Neutrophil (primary cell): ENCODE measurements at regions not wholly inside any gene's neighbourhood (a gene's known extent, or its start where the extent isn't known, plus 50 kb on each side); places are given as distances from the start of the nearest gene placed in this dataset.

Experiments
- H3K27ac ChIP-seq: fragments of 200-600 bp; sonication (generic); 2 replicates; pipeline ENCODE4 v1.5.1; 2016; ENCODE audit warnings: mild to moderate bottlenecking, moderate library complexity
- H3K27me3 ChIP-seq: fragments of 200-600 bp; sonication (generic); 2 replicates; pipeline ENCODE4 v1.6.0; 2016; ENCODE audit warnings: mild to moderate bottlenecking
- H3K36me3 ChIP-seq: fragments of 200-600 bp; sonication (generic); 2 replicates; pipeline ENCODE4 v1.5.1; 2017
- H3K4me1 ChIP-seq, 2 experiments: fragments of 200-600 bp in 1 of 2; sonication (generic) in 1 of 2; 1 replicate in 1 of 2; 2 replicates in 1 of 2; pipeline versions ENCODE4 v1.5.1 to v1.6.1; 2013 to 2016; ENCODE audit warnings: low read depth in 1 of 2, low read length in 1 of 2, mild to moderate bottlenecking in 1 of 2, moderate library complexity in 1 of 2; ENCODE audit not compliant: control insufficient read depth in 1 of 2, insufficient read depth in 1 of 2
- H3K4me3 ChIP-seq, 2 experiments: fragments of 200-600 bp in 1 of 2; sonication (generic) in 1 of 2; 1 replicate in 1 of 2; 2 replicates in 1 of 2; pipeline ENCODE4 v1.5.1; 2013 to 2016; ENCODE audit warnings: low read depth in 1 of 2, low read length in 1 of 2, mild to moderate bottlenecking in 1 of 2, moderate library complexity in 1 of 2
- H3K9me3 ChIP-seq: fragments of 200-600 bp; sonication (generic); 2 replicates; pipeline ENCODE4 v1.5.1; 2016
- TF ChIP-seq, protein P1 (sequence below): fragments of 200-600 bp; sonication (generic); IDR thresholded peaks from 2 replicates; pipeline ENCODE4 v1.5.1; 2016; ENCODE audit warnings: antibody characterized with exemption

GRCh38 chr20:24779131-24779530 is 169.9 kb upstream of the CST7 start:
- Histone ChIP-seq H3K4me1 (no peaks in the 10 kb centered on the region), H3K27me3 (peaks cover 38% of the 10 kb centered on the region), H3K27ac (no peak overlapping the region), H3K4me3 (no peak overlapping the region), H3K36me3 (no peaks in the 10 kb centered on the region), H3K9me3 (no peaks in the 10 kb centered on the region)
- TF ChIP-seq, protein P1, sequence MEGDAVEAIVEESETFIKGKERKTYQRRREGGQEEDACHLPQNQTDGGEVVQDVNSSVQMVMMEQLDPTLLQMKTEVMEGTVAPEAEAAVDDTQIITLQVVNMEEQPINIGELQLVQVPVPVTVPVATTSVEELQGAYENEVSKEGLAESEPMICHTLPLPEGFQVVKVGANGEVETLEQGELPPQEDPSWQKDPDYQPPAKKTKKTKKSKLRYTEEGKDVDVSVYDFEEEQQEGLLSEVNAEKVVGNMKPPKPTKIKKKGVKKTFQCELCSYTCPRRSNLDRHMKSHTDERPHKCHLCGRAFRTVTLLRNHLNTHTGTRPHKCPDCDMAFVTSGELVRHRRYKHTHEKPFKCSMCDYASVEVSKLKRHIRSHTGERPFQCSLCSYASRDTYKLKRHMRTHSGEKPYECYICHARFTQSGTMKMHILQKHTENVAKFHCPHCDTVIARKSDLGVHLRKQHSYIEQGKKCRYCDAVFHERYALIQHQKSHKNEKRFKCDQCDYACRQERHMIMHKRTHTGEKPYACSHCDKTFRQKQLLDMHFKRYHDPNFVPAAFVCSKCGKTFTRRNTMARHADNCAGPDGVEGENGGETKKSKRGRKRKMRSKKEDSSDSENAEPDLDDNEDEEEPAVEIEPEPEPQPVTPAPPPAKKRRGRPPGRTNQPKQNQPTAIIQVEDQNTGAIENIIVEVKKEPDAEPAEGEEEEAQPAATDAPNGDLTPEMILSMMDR: no peak

- H3K4me3 ChIP-seq: no peak overlapping the region
- H3K36me3 ChIP-seq: no peaks in the 10 kb centered on the region
- H3K4me1 ChIP-seq: no peaks in the 10 kb centered on the region
- no peaks in the 10 kb centered on the region for H3K9me3 ChIP-seq
- TF ChIP-seq, protein P1: no peak
- H3K27ac ChIP-seq: no peak overlapping the region
- H3K27me3 ChIP-seq: peaks cover 38% of the 10 kb centered on the region
Observed at GRCh38 chr20:24779946-24780345, 169.1 kb upstream of the CST7 start.

GRCh38 chr20:24780674-24781417 is 168.2 kb upstream of the CST7 start:
- H3K9me3 ChIP-seq: no peaks in the 10 kb centered on the region
- H3K27ac ChIP-seq: no peak overlapping the region
- H3K27me3 ChIP-seq: peaks cover 38% of the 10 kb centered on the region
- no peaks in the 10 kb centered on the region for H3K36me3 ChIP-seq
- peaks cover 0 to 4% of the 10 kb centered on the region in 2 experiments for H3K4me1 ChIP-seq
- TF ChIP-seq, protein P1: no peak
- no peak overlapping the region for H3K4me3 ChIP-seq

DNA sequence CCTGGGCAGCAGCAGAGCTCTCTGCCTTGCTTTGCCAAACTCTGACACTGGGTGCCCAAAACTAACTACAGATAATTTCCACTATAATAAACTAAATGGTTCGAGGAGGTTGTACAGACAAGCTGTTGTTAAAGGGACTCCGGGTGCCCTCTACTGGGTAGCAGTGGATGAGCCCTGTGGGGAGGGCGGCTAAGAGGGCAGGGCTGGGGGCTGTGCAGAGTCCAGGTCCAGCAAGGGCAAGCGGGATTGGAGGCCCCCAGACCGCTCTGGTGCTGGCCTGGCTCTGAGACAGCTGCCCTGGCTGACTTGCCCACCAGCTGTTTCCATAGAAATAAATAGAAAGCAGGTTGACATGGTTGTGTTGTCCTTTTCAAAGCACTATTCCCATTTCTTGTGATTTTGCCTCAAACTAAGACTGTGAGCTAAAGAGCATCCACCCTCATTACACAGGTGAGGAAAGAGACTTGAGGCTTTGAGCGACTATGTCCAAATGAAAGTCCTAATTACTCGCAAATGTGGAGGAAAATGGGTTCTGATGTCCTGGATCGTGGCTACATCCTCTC is 167.6 kb upstream of the CST7 start:
- H3K4me1 ChIP-seq: peaks cover 0 to 4% of the 10 kb centered on the region in 2 experiments
- H3K4me3 ChIP-seq: no peak overlapping the region
- H3K27me3 ChIP-seq: peaks cover 38% of the 10 kb centered on the region
- TF ChIP-seq, protein P1: no peak
- H3K36me3 ChIP-seq: no peaks in the 10 kb centered on the region
- no peak overlapping the region for H3K27ac ChIP-seq
- H3K9me3 ChIP-seq: no peaks in the 10 kb centered on the region

DNA sequence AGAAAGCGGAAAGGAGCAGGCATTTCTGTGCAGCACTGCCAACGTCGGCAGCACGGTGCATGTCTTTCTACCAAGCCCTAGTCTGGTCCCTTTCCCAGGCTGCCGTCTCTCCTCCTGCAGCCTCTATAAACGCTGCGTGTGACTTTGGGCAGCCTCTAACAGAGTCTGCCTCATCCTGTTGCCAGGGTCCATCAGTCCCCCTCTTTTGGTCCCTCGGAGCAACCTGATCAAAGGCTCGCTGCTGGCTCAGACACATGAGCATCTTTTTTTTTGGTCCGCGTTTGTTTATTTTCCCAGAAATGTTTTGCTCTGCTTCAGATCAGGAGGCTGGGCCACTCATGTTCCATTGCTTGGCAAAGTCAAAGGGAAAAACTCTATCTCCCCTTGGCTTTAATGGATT is 166.8 kb upstream of the CST7 start:
- H3K4me1 ChIP-seq: peaks cover 0 to 4% of the 10 kb centered on the region in 2 experiments
- TF ChIP-seq, protein P1: no peak

More for the DNA sequence above, 166.8 kb upstream of the CST7 start:
- Histone ChIP-seq H3K36me3 (no peaks in the 10 kb centered on the region), H3K27me3 (peaks cover 38% of the 10 kb centered on the region), H3K9me3 (no peaks in the 10 kb centered on the region), H3K27ac (no peak overlapping the region), H3K4me3 (no peak overlapping the region)
